Islet of Langerhans (tissue), 1 donor: ENCODE measurements at regions not wholly inside any gene's neighbourhood (a gene's known extent, or its start where the extent isn't known, plus 50 kb on each side); places are given as distances from the start of the nearest gene placed in this dataset.

Source experiments
- FAIRE-seq: peaks from one replicate; lab custom pipeline; 2011; peaks lifted over from hg19 to GRCh38; lab: Jason Lieb, UNC

DNA sequence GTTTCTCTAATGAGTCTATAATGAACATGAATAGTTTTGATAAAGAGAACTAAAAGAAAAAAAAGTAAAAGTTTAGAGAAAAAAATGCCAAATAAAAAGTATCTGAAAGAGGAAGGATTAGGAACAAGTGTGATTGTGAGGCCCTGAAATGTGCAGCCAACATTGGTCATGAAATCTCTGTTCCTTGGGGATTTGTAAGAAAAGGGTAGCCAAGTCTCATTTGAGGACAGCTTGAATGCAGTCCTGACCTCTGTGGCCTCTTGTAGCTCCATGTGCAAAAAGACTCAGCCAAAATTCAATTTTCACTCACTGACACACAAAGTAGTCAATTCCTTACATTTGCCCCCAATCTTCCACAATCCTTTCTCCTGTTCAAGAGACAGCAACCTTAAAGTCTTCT lies 167.9 kb downstream of the KLF12 start:
- no peak for FAIRE-seq

DNA sequence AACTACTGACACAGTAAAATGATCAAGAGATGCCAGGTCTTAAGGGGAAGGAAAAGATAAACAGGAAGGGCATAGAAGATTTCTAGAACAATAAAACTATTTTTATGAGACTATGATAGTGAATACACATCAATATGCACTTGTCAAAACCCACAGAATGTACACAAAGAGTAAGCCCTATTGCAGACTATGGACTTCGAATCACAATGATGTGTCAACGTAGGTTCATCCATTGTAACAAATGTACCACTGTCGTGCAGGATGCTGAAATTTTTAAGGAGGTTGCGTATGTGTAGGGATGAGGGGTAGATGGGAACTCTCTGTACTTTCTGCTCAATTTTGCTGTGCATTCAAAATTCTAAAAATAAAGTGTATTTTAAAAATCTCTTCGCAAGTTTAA lies 171.9 kb downstream of the KLF12 start:
- FAIRE-seq = no peak

DNA sequence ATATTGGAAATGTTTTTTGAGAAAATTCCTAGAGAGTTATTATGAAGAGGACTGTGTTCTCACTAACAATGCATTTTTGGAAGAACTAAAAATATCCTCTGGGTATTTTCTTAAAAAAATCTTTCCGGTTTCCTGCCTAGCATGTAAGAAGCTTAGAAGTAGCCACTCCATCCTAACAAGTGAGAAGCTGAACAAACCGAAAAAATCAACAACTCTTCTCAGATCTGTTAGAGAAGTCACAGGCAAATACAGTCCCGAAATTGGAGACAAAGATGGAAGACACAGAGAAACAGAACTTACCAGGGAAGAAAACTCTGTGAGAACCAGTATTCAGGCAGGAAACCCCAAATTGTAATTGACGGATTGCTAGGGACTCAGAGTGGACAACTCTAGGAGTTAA lies 173.0 kb downstream of the KLF12 start:
- FAIRE-seq = no peak

DNA sequence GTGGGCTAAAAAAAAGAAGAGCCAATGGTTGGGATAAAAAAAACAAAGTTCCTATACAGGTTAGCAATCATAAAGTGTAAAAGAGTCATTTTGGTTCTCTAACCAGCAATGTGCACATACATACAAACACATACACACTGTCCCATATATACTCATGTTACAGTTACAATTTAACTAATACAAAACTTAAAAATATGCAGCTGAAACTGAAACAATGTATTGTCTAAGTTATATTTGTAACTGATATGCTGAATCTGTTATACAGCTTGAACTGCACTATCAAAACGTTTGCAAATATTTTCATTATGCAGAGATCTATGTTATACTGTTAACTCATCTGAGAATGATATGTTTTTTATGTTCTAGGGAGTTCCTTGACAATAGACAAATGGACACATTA lies 173.7 kb downstream of the KLF12 start:
- FAIRE-seq = no peak

DNA sequence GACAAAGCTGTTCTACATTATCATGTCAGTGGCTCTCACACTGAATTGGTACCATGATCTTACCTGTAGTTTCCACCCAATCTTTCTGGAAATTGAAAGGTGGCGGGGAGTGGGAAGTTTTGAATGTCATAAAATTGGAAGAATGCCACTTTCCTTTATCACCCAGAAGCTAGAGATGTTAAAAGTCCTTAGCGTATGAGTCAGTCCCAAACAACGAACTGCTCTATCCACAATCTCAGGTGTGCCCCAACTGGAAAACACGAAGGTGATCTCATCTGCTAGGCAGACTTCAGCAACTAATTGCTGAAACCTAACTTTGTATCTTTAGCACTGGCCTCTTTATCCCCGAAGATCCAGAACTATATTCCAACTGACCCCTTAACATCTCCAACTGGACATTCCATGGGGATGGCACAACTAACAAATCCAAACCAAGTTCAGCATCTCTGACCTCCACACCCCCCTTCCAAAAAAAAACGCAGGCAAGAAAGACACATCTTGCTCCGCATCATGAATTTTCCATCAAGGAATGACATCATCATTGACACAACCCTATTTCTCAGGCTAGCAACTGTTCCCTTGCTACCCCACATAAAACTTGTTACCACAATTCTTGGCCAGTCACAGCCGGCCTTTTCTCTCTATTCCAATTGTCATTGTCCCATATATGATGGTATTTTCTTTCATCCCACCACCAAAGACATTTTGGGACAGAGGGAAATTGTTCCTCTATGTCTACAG lies 175.4 kb downstream of the KLF12 start:
- FAIRE-seq = no peak

DNA sequence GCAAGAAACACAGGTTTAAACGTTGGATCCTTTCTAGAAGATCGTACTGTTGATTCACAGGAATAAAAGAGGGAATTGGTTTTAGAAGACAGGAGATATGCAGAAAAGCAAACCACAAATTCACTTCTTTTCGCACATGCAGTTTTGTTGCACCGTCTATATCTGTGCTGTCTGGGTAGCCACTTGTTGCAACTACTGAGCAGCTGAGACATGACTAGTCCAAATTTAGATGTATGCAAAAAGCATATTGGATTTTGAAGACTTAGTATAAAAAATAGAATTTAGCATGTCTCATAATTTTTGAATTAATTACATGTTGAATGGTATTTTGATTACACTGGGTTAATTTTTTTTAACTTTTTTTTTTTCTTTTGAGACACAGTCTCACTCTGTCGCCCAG lies 176.3 kb downstream of the KLF12 start:
- FAIRE-seq = no peak

DNA sequence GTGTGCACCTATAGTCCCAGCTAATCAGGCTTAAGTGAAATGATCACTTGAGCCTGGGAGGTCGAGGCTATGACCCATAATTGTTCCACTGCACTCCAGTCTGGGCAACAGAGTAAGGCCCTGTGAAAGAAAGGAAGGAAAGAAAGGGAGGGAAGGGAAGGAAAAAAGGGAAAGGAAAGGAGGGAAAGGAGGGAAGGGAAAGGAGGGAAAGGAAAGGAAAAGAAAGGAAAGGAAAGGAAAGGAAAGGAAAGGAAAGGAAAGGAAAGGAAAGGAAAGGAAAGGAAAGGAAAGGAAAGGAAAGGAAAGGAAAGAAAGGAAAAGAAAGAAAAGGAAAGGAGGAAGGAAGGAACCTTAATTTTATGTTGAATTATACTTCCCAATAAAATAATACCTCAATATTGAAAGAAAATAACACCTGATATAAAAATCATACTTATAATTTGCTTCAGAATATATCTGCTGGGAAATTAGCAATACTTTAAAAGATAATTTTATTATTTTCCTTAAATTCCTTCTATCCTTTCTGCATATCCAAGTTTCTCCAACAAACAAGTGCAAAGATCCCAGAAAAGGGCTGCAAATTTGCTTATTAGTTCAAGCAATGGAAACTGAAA lies 177.3 kb downstream of the KLF12 start:
- no peak for FAIRE-seq

DNA sequence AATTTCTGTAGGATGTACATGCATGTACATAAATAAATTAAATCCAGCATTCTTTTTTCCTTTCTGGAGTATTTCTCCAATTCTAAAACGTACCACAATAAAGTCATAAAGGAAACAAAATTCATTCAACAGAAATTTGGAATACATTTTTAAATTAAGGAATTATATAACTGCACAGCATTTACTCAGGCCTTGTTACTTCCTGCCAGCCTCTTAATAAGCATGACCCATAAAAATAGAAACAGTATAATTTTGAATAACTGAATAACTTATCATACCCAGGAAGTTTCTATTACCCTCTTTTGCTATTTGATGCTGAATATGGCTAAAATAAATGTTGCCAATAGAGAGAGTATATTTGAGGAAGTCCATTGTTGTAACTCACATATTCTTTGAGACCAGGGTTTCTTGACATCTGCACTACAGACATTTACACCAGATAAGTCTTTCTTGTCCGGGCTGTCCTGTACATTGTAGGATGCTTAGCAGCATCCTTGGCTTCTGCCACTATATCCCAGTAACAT lies 178.2 kb downstream of the KLF12 start:
- FAIRE-seq = no peak

DNA sequence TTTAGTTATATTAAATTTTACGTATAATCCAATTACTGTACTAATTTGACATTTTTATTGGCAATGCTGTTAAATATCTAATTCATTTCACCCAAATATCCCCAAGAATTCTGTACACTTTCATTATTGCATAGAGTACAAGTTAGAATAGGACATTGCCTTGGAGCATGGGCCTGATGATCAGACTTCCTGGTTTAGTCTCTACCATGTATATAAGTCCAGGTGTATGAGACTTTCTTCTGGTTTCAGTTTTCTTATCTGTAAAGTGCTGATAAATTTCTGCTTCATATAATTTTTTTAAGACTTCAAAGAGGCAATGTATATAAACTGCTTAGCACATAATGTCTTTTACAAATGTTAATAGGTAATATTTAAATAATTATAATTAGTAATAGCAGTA lies 179.4 kb downstream of the KLF12 start:
- FAIRE-seq = no peak

DNA sequence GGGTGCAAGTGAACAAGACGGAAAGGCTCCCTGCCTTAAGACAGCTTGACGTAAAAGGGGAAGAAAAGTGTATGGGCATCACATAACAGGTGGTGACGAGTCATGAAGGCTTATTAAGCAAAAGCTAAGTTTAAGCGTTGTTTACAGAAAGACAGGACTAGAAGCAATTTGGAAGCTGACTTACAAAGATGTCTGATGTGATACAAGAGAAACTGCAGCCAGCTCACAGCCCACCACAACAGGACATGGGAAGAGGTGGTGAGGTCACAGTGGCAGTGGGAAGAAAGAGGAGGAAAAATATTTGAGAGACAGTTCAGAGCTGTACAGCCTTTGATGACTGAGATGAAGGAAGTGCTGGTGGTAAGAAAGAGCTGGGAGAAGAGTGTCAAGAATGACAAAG lies 181.6 kb downstream of the KLF12 start:
- FAIRE-seq = no peak

DNA sequence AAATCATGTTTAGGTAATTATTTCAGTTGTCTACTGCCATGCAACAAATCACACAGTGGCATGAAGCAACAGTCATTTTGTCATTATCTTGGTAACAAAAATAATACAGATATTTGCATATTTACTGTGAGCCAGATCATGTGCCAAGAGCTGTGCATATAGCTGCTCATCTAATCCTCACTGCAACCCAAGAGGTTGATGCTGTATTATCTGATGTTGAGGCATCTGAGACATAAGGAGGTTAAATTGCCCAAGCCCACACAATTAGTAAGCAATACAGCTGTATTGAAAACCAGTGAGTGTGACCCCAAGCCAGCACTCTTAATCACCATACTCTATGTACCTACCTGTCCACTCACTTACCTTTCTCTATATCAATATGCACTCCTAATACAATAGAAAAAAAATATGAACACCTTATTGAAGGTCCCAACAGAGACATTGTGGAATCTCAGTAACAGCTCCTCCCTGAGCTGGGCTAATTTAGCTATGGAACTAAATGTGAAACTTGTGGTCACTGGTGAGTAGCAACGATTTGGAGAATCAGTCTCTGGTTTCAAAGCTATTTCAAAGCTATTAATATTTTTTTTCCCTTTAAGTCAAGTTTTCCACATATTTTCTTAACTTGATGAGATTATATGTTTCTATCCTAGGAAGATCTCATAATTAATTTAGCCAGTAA lies 185.2 kb downstream of the KLF12 start:
- FAIRE-seq = no peak

DNA sequence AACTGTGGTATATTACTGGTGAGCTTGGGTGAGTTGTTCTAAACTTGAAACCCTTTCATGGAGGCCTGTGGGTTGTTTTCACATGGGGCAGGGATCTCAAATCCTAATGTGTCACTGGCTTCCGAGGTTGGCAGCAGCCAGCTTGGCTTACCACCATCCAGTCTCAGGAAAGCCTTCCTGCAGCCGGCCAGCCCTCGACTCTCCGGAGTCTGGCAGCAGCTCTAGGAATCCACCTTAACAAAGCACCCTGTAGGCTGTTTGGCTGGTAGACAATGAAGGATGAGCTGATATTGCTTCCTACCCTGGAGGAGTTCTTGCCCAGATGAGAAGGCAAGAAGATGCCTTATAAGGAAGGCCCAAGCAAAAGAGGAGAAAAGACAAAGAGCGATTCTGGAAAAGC lies 188.3 kb downstream of the KLF12 start:
- no peak for FAIRE-seq

DNA sequence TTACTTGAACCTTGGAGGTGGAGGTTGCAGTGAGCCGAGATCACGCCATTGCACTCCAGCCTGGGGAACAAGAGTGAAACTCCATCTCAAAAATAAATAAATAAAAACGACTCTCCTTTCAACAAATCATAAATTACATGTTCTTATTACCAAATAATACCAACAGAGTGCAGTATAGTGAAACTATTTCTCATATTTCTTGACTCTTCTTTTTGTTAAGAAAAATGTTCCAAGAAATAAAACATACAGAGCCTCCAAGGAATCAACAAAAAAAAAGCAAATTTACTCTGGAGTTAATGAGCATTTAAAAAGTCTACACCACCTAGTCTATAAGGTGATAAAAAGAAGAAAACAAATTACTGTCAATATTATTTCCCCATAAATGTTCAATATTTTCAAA lies 188.8 kb downstream of the KLF12 start:
- peak; percentile 41 for FAIRE-seq

DNA sequence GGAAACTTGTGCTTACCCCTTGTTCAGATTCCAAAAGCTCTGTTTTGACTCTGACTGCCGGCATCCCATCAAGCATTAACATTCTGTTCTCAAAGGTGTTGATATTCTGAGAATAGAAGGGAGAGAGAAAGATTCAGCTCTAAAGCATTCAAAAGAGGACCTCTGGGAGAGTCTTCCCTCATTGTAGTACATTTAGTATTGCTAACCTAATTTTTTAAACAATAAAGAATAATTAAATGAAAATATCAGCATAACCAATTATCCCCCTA lies 190.3 kb downstream of the KLF12 start:
- FAIRE-seq = no peak

DNA sequence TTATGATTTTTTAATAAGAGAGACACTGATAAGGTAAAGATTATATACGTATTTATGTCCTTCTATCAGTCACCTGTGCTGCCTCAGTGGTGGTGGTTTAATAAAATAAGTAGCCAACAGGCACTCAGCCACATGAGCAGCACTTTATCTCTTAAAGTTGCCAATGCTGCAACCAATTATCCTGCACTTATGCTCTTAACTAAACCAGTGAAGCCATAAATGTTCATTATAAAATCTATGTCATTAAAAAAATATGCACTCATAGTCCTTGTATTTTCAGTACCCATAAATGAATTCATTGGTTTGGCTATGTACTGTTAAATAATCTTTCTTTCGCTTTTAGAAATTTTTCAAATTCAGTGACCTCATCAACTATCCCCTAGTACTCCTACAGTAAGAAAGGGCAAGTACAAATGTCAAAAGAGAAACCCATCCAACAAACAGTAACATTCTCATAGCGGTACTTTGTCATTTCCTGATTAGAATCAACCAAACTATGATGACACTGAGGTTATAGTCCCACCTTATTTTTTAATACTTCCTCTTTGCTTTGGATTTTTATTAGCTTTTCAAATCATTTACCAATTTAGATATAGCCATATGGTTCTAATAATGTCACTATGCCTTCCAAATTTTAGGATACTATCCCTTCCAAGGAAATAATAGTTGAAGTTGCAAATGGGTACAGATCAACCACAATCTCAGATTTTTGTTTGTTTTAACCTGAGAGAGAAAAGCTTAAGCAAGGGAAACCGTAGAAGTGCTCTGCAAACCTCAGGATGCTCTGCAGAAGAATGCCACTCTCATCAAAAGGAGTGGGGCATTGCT lies 190.9 kb downstream of the KLF12 start:
- no peak for FAIRE-seq

DNA sequence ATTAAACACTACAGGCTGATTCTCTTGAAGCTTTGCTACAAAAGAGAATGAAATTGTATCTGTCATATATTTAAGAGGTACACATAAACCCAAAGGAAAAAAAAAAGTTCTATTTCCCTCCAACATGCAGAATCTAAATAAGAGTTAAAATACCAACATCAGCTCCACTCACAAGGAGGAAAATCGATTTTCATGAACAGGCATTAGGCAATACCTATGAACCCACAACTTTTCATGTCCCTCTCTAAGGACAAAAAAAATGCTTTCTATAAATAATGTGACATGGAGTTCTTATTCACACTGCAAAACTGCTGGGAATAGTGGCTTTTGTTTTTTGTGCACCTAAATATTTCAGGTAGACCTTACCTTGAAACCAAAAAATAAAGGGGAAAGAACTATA lies 192.5 kb downstream of the KLF12 start:
- FAIRE-seq = no peak

DNA sequence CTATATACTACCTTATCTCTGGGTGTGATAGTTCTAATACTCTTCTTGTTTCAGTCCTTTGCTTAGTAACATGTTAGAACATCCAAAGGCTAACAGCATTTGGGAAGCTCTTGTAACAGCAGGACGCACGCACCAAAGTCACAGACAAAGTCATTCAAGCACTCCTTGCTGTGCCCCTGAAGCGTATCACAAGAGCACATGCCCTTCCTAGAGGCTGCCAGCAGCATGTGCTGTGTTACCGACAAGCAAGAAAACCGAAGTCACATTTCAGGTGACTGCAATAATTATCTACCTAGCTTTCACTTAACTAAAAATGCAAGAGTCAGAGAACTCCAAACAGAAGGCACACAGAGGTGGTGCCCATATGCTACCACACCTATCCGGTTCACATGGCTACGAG lies 194.1 kb downstream of the KLF12 start:
- FAIRE-seq = no peak

DNA sequence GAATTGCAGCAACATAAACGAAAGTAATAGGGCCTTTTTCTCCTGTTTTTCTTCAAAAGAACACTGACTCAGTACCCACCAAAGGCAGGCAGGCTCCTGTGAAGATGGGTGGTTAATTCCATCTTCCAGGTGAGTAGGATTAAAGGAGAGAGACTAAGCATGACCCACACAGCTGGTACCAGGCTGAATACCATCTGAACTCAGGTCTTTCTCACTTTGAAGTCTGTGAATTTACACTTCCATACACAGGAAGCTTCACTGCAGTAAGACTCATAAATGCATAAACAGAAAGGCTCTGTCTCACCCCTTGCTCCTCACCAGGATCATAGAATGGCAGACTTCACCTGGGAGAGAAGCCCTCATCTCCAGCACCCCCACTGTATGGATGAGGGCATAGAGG lies 194.6 kb downstream of the KLF12 start:
- FAIRE-seq = no peak

DNA sequence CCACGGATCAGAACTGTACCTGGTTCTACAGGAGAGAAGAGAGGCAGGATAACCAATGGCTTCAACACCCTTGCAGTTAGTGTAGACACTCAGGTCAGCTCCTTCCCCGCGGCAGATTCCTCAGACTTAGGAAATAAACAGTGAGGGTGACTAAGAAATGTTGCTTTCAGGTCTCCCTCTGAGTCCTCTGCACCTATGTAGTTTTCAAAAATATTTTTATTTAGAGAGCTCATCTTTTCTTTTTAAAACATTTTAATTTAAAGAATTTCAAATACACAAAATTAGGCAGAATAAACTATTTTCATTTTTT lies 195.2 kb downstream of the KLF12 start:
- no peak for FAIRE-seq

DNA sequence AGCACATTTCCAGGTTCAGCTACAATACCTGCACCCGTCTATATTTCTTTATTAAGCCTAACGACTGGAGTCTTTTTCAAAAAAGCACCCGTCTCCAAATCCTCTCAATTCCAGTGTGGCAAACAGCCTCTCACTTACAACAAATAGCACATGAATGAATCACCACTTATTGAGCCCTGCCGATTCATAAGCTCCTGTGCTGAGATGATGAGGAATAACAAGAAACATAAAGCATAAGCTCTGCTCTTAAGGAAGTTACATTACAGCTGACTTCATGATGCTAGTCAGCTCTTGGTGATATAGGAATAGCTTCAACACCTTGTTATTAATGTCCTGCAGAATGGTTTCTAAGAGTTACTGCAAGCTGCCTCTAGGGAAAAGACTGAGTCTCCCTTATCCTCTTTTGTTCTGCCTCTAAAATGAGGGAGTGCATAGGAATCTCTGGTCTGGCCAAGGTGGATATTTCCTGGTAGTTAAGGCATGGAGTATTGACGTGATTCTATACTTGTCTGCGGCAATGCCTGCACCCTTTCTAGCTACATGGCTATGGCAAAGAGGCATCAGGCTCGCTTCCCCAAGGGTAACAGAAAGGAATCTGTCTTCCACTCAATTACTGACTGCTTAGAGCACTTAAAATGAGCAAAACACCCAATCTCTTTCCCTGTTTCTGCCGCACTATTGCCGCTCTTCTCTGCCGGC lies 195.7 kb downstream of the KLF12 start:
- peak; percentile 51 for FAIRE-seq

DNA sequence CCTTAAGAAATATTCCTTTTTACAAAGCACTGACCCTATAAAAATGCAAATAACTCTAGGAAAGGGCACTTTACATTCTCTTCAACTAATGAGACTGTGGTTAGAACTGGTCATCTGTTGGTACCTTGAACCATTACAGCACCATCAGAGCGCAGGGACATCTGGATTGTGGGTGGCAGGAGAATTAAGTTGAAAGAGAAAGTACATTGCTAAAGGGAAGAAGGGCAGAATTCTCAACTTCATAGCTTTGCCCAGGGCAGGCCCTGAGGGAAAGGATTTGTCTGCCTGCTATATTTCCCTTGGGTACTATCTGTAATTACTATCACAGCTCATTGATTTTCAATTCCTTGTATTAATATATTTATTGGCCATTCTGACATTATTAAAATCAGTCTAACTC lies 196.8 kb downstream of the KLF12 start:
- FAIRE-seq = no peak

DNA sequence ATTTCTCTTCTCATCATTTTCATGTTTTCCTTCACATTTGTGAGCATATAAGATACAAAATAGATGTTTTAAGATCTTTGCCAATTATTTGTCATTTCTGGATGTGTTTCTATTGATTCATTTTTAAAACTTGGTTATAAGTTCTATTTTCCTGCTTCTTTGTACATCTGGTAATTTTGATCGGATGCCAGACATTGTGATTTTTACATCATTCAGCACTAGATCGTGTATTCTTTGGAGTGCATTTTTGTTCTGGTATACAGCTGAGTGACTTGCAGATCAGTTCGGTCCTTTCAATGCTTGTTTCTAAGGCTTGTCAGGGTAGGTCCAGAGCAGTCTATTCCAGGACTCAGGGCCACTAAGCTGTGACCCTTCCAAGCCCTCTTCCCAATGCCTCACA lies 198.2 kb downstream of the KLF12 start:
- FAIRE-seq = no peak

DNA sequence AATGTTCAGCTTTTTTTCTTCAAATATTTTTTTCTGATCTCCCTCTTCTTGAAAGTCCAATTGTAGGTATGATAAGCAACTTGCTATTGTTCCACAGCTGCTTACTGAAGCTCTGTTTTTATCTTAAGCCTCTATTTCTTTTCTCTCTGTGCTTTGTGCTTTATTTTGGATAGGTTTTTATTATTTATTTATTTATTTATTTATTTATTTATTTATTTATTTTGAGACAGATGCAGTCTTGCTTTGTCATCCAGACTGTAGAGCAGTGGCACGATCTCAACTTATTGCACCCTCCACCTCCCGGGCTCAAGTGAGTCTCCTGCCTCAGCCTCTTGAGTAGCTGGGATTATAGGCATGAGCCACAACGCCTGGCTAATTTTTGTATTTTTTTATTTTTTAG lies 199.4 kb downstream of the KLF12 start:
- FAIRE-seq = no peak
